ENCODE measurements at regions not wholly inside any gene's neighbourhood (a gene's known extent, or its start where the extent isn't known, plus 50 kb on each side); places are given as distances from the start of the nearest gene placed in this dataset.
"Not testable (repeated sequence)": the region's sequence is repeated elsewhere in the genome, so short reads cannot be mapped to it uniquely, and the experiment has no call there.

GRCh38 chr6:21946298-21946783 is 350.5 kb downstream of the PRL start:
- Histone ChIP-seq H3K4me1 (ENCODE audit: control insufficient read depth in 4 of 4, insufficient read depth in 4 of 4, low read length in 3 of 4) (peaks cover 0 to 3% (median 0%) of the 10 kb centered on the region in 4 donors), H3K27me3 (ENCODE audit: control insufficient read depth in 4 of 4, insufficient read depth in 4 of 4, low read length in 3 of 4) (no peaks in the 10 kb centered on the region), H3K27ac (ENCODE audit: low read depth in 1 of 2, low read length in 2 of 2) (no peak overlapping the region), H3K9me3 (ENCODE audit: control insufficient read depth in 4 of 4, low read length in 3 of 4) (no peaks in the 10 kb centered on the region), H3K9ac (ENCODE audit: low read depth in 1 of 2, low read length in 2 of 2) (no peak overlapping the region), H3K4me3 (ENCODE audit: low read depth in 1 of 3, low read length in 3 of 3) (no peak overlapping the region), H3K36me3 (ENCODE audit: control insufficient read depth in 4 of 4, insufficient read depth in 3 of 4, low read depth in 1 of 4, low read length in 3 of 4) (no peaks in the 10 kb centered on the region)
- TF ChIP-seq ZBTB33 (IDR thresholded peaks at IDR 0.05) = no peak
- no peak for TF ChIP-seq GABPA (IDR thresholded peaks at IDR 0.05 in 1 of 2, conservative IDR thresholded peaks at IDR 0.05 in 1 of 2)
- no peak for TF ChIP-seq JUND (IDR thresholded peaks at IDR 0.05)
- no peak for TF ChIP-seq MAX (IDR thresholded peaks at IDR 0.05)
- no peak for TF ChIP-seq SP1 (IDR thresholded peaks at IDR 0.05)
- no peak for DNase-seq (ENCODE audit: low spot score)
- WGBS = 82% methylated on average over 4 of the region's 4 CpGs

- H3K9ac ChIP-seq (ENCODE audit: low read depth in 1 of 2, low read length in 2 of 2); H3K9me3 ChIP-seq (ENCODE audit: control insufficient read depth in 4 of 4, low read length in 3 of 4); H3K4me1 ChIP-seq (ENCODE audit: control insufficient read depth in 4 of 4, insufficient read depth in 4 of 4, low read length in 3 of 4); H3K27ac ChIP-seq (ENCODE audit: low read depth in 1 of 2, low read length in 2 of 2); H3K36me3 ChIP-seq (ENCODE audit: control insufficient read depth in 4 of 4, insufficient read depth in 3 of 4, low read depth in 1 of 4, low read length in 3 of 4); H3K27me3 ChIP-seq (ENCODE audit: control insufficient read depth in 4 of 4, insufficient read depth in 4 of 4, low read length in 3 of 4); H3K4me3 ChIP-seq (ENCODE audit: low read depth in 1 of 3, low read length in 3 of 3); DNase-seq (ENCODE audit: low spot score): not testable (repeated sequence)
- WGBS = 92% methylated on average over 3 of the region's 3 CpGs
Observed at GRCh38 chr6:21947227-21947626, 349.6 kb downstream of the PRL start.

GRCh38 chr6:21947731-21948386 is 349.0 kb downstream of the PRL start:
- H3K4me1 ChIP-seq (ENCODE audit: control insufficient read depth in 4 of 4, insufficient read depth in 4 of 4, low read length in 3 of 4) = peaks cover 0 to 4% (median 2%) of the 10 kb centered on the region in 4 donors
- no peak overlapping the region for H3K4me3 ChIP-seq (ENCODE audit: low read depth in 1 of 3, low read length in 3 of 3)
- H3K9ac ChIP-seq (ENCODE audit: low read depth in 1 of 2, low read length in 2 of 2) = no peak overlapping the region
- H3K9me3 ChIP-seq (ENCODE audit: control insufficient read depth in 4 of 4, low read length in 3 of 4) = no peaks in the 10 kb centered on the region
- DNase-seq (ENCODE audit: low spot score) = no peak
- no peaks in the 10 kb centered on the region for H3K36me3 ChIP-seq (ENCODE audit: control insufficient read depth in 4 of 4, insufficient read depth in 3 of 4, low read depth in 1 of 4, low read length in 3 of 4)
- H3K27me3 ChIP-seq (ENCODE audit: control insufficient read depth in 4 of 4, insufficient read depth in 4 of 4, low read length in 3 of 4) = no peaks in the 10 kb centered on the region
- no peak overlapping the region for H3K27ac ChIP-seq (ENCODE audit: low read depth in 1 of 2, low read length in 2 of 2)
- TF ChIP-seq YY1 (IDR thresholded peaks at IDR 0.05) (no peak), CTCF (IDR thresholded peaks at IDR 0.05; ENCODE audit: low read depth, low read length, missing input control) (no peak), RAD21 (IDR thresholded peaks at IDR 0.05) (no peak), TAF1 (conservative IDR thresholded peaks at IDR 0.05) (no peak), HNF4G (IDR thresholded peaks at IDR 0.05) (no peak), MAX (IDR thresholded peaks at IDR 0.05) (no peak), EGR1 (IDR thresholded peaks at IDR 0.05; ENCODE audit: low read depth in 2 of 2) (no peak), NR2F2 (IDR thresholded peaks at IDR 0.05) (no peak), REST (IDR thresholded peaks at IDR 0.05) (no peak), JUND (IDR thresholded peaks at IDR 0.05) (no peak), GABPA (IDR thresholded peaks at IDR 0.05 in 1 of 2, conservative IDR thresholded peaks at IDR 0.05 in 1 of 2) (no peak), FOXA1 (IDR thresholded peaks at IDR 0.05) (no peak), FOXA2 (IDR thresholded peaks at IDR 0.05) (no peak), HNF4A (conservative IDR thresholded peaks at IDR 0.05) (no peak), SP1 (IDR thresholded peaks at IDR 0.05) (no peak)
- WGBS = 67% methylated on average over 6 of the region's 6 CpGs
